GM19452 (cell line): ENCODE measurements at regions not wholly inside any gene's neighbourhood (a gene's known extent, or its start where the extent isn't known, plus 50 kb on each side); places are given as distances from the start of the nearest gene placed in this dataset.

Experiments used
- ATAC-seq: cut with Tn5 transposase; IDR thresholded peaks from one replicate; pipeline ENCODE4 v1.9.1; 2021; ENCODE audit not compliant: unreplicated experiment

DNA sequence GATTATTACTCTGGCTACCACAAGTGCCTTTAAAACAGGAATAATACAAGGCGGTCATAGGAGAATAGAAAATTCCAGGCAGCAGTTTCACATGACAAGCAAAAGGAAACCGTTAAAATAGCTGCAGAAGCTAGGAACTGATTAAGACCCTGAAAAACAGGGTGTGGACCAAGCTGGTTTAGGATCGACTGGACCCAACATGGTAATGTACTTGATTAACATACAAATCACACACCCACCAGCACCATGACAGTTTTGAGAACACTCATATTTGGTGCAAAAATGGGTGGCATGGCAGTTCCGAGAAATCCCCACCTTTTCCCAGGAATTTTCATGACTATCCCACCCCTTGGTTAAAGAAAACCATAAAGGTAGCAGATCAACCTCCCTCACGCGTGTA lies 51.9 kb upstream of the TMEM163 start:
- ATAC-seq = no peak

DNA sequence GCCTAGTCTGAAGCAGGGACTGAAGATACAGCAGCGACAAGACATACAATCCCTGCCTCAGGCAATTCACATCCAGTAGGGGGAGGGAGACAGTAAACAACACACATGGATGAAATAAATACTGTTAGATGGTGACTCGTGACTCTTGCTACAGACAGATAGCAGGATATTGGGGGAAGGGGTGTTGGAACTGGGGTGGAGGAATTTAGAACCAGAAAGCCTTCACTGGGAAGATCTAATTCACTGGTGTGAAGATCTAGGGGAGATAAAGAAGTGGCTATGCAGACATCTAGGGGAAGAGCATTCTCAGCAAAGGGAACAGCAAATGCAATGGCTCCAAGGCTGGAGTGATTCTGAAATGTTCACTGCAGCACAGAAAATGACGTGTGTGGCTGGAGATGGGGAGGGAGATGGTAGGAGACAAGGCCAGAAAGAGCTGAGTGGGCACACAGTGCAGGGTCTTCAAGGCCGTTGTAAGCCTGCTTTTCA lies 52.6 kb upstream of the TMEM163 start:
- no peak for ATAC-seq

DNA sequence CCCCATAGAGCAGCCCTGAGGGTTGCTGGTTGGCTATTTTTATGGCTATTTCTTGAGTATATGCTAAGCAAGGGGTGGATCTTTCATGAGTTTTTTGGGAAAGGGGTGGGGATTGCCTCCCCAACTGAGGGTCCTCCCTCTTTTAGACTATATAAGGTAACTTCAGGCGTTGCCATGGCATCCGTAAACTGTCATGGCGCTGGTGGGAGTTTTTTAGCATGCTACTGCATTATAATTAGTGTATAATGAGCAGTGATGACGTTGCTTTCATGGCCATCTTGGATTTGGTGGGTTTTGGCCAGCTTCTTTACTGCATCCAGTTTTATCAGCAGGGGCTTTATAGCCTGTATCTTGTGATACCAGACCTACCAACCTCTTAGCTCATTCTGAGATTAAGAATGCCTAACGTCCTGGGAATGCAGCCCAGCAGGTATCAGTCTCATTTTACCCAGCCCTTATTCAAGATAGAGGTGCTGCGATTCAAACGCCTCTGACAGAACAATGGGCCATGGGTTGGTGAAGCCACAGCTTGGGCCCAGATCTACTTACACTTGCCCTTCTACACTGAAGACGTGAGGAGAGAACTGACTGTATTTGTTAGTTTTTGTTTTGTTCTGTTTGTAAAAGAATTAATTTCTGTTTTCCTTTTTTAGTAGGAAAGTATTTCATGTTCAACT lies 53.8 kb upstream of the TMEM163 start:
- ATAC-seq = no peak

DNA sequence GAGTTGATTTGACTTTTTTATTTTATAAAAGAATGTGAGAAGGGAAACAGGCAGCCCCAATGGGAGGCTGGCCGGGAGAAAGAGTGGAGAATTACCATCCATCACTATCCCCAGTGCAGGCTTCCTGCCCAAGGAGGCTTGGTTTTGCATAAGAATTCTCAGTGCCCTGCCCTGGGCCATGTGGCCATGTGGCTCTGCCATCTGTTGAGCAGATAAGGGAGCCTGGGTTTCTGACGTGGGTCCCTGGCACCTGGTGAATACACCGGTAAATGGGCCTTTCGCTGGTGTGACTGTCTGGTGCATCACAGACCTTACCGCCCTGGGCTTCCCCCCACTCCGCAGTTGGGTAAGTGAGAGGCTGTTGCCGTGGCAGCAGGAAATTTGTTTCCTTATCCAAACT lies 54.5 kb upstream of the TMEM163 start:
- no peak for ATAC-seq

DNA sequence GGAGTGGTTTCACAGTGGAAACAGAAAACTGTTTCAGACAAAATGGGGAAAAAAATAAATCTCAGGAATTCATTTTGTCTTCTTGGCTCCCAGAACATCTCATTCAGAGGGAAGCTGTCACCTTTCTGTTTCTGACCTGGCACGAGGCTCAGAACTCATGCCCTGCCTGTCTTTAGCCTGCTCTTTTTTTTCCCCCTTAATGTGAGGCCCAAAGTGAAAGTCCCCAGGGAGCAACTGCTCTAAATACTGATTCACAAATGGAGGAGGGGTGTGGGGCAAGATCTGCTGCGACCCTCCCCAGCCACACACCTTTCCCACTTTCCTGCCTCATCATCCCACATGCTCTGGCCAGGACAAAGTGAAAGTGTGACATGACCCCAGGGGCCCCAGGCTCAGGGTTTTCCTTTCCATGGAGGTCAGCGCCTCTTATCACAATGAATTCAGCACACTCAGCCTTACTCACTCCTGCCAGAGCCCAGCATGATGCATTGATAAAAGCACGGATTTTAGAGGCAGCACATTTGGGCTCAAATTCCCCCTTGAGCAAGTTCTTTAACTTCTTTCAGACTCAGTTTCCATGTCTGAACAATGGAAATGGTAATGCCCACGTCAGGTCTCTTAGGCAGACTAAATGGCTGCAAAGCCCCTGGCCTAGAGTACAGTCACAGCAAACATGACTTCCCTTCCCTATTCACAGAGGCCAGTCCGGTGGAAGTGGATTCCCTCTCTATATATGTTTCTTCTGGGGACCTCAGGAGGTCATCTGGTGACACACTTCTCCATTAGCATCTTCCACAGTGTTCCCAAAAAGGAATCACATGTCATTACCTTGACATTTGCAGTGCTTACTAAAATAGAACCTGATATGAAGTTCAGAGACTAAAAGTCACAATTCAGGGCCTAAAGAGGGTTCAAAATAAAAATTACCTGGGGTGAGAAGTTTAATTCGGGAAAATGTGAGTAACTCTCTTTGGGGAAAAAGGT lies 55.3 kb upstream of the TMEM163 start:
- ATAC-seq = no peak

DNA sequence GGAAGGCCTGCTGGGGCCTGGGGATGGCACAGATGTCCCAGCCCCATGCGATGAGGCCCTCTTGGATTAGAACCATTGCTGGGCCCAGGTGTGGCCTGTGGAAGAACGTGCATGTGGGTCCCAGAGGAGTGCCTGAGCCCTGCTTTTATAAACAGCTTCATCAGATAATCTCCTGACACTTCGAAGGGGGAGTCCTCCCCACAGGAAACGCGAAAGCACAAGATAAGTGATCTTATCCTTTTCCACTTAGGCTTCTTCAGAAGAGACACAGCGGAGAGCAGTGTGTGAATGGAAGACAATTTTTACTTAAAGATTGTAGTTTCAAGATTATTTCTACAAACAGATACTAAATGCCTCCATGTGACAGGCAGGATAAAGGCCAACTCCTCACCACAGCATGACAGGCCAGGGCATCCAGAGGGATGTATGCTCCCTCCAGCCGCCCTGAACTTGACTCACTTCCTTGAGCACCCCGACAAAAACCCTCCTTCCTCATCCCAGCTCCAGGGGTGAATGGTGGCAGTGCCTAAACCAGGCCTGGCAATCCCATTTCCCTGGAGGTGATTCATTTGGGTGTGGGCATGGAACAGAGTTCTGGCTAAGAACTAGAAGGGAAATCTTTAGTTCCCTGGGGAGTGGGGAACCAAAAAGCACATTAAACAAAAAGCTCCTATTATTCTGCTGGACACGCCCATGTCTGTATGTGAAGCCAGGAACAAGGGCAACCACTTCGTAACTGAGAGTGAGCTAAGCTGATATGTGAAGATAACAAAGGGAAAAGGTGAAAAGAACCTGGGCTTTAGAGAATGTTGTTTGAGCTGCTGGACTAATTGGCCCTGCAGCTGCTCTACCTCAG lies 56.2 kb upstream of the TMEM163 start:
- no peak for ATAC-seq

DNA sequence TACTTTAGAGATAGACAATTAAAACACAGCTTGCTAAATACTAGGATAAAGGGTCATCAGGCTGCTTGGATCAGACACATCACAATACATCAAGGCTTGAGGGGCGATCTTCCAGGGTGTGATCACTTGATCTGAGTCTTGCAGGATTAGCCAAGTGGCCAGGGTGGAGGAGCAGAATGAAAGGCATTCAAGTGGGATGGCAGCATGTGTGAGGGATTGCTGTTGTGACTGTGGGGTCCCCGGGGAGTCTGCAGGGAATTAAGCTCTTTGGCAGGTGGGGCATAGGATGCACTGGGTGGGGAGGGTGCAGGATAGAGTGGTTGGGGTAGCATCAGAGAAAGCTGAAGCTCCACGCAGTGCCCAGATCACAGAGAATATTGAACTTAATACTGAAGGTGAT lies 58.0 kb upstream of the TMEM163 start:
- ATAC-seq = no peak

DNA sequence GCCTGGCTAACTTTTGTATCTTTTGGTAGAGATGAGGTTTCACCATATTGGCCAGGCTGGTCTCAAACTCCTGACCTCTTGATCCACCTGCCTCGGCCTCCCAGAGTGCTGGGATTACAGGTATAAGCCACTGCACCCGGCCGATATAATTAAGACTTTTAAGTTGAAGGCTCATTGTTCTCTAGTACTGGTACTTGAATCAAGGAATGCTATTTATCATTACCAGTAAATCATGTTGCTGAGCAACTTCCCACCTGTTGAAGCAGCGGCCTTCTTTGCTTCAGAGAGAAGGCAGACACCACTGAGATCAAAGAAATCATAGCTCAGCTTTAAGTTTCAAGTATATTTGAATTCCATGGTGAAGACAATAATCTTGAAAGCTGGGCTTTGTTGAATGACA lies 58.8 kb upstream of the TMEM163 start:
- no peak for ATAC-seq

DNA sequence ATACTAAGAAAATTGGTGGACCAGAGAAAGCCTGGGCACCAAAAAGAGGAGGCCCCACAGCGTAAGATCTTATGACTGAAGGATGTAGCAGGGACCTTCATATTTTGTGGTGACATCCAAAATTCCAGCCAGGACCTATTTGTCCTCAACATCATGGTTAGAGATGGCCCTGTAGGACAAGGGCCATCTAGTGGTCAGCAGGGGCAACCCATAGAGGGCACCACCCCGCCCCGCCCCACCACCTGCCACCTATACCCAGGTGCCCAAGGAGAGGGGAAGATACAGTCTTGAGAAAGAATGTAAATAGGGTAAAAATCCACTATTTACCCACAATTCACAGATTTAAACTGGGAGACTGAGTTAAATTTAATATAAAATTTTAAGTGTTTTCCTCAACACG lies 59.6 kb upstream of the TMEM163 start:
- ATAC-seq = no peak

DNA sequence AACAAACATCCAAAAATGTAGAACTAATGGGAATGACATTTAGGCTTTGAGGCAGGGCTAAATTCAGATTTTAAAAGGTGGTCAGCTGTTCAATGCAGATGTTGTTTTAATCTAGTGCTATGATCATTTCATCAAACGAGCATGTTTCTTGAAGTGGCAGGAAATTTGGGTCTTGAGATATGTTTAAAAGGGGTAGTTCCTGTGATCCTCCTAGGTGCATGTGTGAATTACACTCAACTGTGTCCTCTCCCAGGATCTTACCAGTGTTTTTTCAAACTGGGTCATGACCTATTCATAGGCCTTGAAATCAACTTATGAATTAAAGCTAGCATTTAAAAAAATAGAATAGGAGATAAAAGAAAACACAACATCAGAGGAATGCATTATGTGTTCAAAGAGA lies 57.4 kb upstream of the ACMSD start:
- ATAC-seq = no peak

DNA sequence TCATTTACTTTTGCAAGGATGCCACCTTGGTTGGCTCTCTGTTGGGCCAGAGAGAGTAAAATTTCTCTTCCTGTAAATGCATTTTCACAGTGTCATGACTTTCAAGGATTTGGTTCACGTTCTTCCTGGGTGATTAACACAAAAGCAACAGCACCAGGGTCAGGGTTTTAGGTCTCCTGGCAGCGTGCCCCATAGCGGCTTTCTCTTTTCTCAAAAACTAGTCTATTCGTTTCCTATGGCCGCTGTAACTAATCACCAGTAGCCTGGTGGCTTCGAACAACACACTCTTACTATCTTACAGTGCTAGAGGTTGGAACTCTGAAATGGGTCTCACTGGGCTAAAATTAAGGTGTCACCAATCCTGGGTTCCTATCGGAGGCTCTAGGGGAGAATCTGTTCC lies 56.3 kb upstream of the ACMSD start:
- ATAC-seq = no peak

DNA sequence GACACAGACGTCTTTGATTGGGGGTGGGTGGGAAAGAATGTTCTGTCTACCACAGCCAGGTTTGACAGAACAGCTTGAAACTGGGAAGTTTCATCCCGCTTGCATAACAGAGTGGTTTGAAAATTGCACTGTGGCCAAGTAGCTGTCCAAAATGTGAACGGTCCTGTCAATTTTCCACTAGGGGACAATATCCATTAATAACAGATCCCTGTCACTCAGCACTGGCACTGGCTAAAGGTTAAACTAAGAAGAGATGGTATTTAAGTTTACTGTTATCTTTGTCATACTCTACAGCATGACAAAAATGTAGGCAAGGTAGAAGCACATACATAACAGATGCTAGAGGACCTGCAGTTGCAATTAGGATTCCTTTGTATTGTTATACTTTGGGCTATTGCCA lies 55.6 kb upstream of the ACMSD start:
- peak; percentile 74 for ATAC-seq

DNA sequence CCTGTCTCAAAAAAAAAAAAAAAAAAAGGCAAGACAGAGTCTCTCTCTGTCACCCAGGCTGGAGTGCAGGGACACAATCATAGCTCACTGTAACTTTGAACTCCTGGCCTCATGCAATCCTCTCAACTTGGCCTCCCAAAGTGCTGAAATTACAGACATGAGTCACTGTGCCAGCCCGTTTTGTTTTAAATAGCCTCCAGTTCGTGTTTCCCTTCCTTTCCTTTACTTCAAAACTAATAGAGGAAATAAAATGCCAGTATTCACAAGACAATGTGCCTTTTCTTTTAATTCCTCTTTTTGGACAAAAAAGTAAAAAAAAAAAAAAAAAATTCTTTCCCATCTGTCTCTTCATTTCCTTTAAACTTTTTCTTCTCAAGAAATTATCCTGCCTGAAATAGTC lies 54.5 kb upstream of the ACMSD start:
- no peak for ATAC-seq

DNA sequence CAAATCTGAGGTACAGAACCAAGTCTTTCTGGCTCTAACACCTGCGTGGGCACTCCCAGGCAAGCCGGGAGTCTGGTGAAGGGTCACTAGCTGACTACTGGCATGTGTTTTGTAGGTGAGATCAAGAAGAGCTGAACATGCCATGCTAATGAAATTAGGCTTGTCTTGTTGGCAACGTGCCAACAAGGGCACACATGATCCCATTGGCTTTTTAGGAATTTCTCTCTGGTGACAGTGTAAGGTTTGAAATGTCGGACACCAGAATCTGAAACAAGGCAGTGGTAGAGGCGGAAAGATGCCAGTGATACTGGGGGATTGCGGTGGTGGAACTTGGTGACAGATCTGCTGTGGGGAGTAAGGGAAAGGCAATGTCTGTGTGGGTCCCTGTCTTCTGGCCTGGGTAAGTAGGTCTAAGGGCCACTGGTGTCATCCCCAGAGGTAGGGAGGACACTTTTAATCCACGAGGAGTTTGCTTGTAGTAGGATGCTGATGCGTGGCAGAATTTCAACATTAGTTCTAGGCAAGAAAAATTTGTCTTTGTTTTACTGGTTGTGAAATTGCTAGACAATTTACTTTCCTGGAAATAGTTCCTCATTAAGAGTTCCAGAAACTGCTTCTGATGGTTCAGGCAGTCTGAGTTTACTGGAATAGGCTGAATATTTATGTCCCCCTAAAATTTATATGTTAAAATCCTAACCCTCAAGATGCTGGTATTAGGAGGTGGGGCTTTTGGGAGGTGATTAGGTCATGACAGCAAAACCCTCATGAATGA lies 52.6 kb upstream of the ACMSD start:
- ATAC-seq = no peak

DNA sequence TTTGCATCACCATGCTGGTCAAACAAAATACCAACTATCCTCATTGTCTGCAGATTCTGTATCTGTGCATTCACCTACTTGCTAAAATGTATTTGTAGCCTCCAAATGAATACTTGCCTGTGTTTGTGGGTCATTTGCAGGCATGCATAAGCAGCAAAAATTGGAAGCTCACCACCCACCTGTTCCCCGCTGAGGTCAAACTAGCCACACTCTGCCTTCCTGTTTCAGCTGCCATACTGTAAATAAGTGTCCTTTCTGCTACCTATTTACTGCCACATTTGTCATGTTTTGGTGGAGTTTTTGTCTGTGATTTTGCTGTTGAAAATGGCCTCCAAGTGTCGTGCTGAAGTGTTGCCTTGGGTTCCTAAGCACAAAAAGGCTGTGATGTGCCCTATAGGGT lies 50.0 kb upstream of the ACMSD start:
- no peak for ATAC-seq
